H9 (cell line): ENCODE measurements at regions not wholly inside any gene's neighbourhood (a gene's known extent, or its start where the extent isn't known, plus 50 kb on each side); places are given as distances from the start of the nearest gene placed in this dataset.

Experiments used
- DNase-seq: peaks from one replicate; pipeline ENCODE4 v3.0.0-alpha.2; 2017
- H2AFZ ChIP-seq: one replicate; pipeline ENCODE4 v1.6.1; 2013; ENCODE audit warnings: mild to moderate bottlenecking, low read length, control low read depth, moderate library complexity
- H2AK5ac ChIP-seq: 2 replicates; pipeline ENCODE4 v1.6.1; 2013; ENCODE audit warnings: low read length, control low read depth, mixed read lengths; ENCODE audit not compliant: insufficient read length
- H2BK120ac ChIP-seq: one replicate; pipeline ENCODE4 v1.6.1; 2013; ENCODE audit warnings: low read depth, mild to moderate bottlenecking, low read length, control low read depth, inconsistent platforms; ENCODE audit not compliant: poor library complexity, severe bottlenecking
- H2BK12ac ChIP-seq: 2 replicates; pipeline ENCODE4 v1.6.1; 2013; ENCODE audit warnings: low read length, control low read depth, mixed read lengths, low read depth; ENCODE audit not compliant: insufficient read length
- H2BK15ac ChIP-seq: 2 replicates; pipeline ENCODE4 v1.6.1; 2013; ENCODE audit warnings: low read depth, low read length, control low read depth
- H2BK20ac ChIP-seq: one replicate; pipeline ENCODE4 v1.6.1; 2013; ENCODE audit warnings: low read depth, mild to moderate bottlenecking, low read length, control low read depth, inconsistent platforms; ENCODE audit not compliant: poor library complexity, severe bottlenecking
- H2BK5ac ChIP-seq: 2 replicates; pipeline ENCODE4 v1.6.1; 2013; ENCODE audit warnings: low read length, control low read depth, mixed read lengths; ENCODE audit not compliant: insufficient read length
- H3K14ac ChIP-seq: 2 replicates; pipeline ENCODE4 v1.6.1; 2013; ENCODE audit warnings: low read length, control low read depth; ENCODE audit not compliant: insufficient read depth
- H3K18ac ChIP-seq: 2 replicates; pipeline ENCODE4 v1.6.1; 2013; ENCODE audit warnings: low read depth, mild to moderate bottlenecking, mixed read lengths, low read length, control low read depth; ENCODE audit not compliant: insufficient read length
- H3K23ac ChIP-seq: 2 replicates; pipeline ENCODE4 v1.6.1; 2013; ENCODE audit warnings: low read length, control low read depth, mixed read lengths, low read depth; ENCODE audit not compliant: insufficient read length
- H3K23me2 ChIP-seq: 2 replicates; pipeline ENCODE4 v1.6.1; 2013; ENCODE audit warnings: low read depth, mild to moderate bottlenecking, mixed read lengths, low read length, control low read depth; ENCODE audit not compliant: insufficient read length, poor library complexity, severe bottlenecking
- H3K27ac ChIP-seq: 2 replicates; pipeline ENCODE4 v1.5.1; 2013; ENCODE audit warnings: low read length, control low read depth, mixed read lengths, low read depth; ENCODE audit not compliant: insufficient read length
- H3K27me3 ChIP-seq: 2 replicates; pipeline ENCODE4 v1.6.1; 2013; ENCODE audit warnings: low read length, control low read depth, inconsistent platforms; ENCODE audit not compliant: insufficient read depth
- H3K4ac ChIP-seq: 2 replicates; pipeline ENCODE4 v1.6.1; 2013; ENCODE audit warnings: low read depth, mild to moderate bottlenecking, control low read depth, inconsistent platforms, low read length, moderate library complexity
- H3K4me1 ChIP-seq: 2 replicates; pipeline ENCODE4 v1.6.1; 2013; ENCODE audit warnings: low read length, control low read depth, inconsistent platforms; ENCODE audit not compliant: insufficient read depth
- H3K4me2 ChIP-seq: 2 replicates; pipeline ENCODE4 v1.6.1; 2013; ENCODE audit warnings: low read length, control low read depth, mixed read lengths; ENCODE audit not compliant: insufficient read length, insufficient read depth
- H3K56ac ChIP-seq: 2 replicates; pipeline ENCODE4 v1.6.1; 2013; ENCODE audit warnings: low read depth, mild to moderate bottlenecking, mixed read lengths, low read length, control low read depth; ENCODE audit not compliant: insufficient read length
- H3K79me1 ChIP-seq: 2 replicates; pipeline ENCODE4 v1.6.1; 2013; ENCODE audit warnings: low read depth, mild to moderate bottlenecking, moderate library complexity, low read length, control low read depth, inconsistent platforms; ENCODE audit not compliant: insufficient read depth, poor library complexity, severe bottlenecking
- H3K79me2 ChIP-seq: 2 replicates; pipeline ENCODE4 v1.6.1; 2013; ENCODE audit warnings: low read length, control low read depth, inconsistent platforms; ENCODE audit not compliant: insufficient read depth
- H3K9ac ChIP-seq: 2 replicates; pipeline ENCODE4 v1.6.1; 2013; ENCODE audit warnings: low read length, control low read depth, mixed read lengths; ENCODE audit not compliant: insufficient read length; ENCODE audit errors: extremely low read depth
- H3K9me3 ChIP-seq: one replicate; pipeline ENCODE4 v1.6.1; 2013; ENCODE audit warnings: low read depth, low read length, inconsistent platforms; ENCODE audit not compliant: control insufficient read depth
- H3T11ph ChIP-seq: one replicate; pipeline ENCODE4 v1.6.1; 2013; ENCODE audit warnings: mild to moderate bottlenecking, low read length, control low read depth, inconsistent platforms
- H4K20me1 ChIP-seq: one replicate; pipeline ENCODE4 v1.6.1; 2013; ENCODE audit not compliant: control insufficient read depth, insufficient read length, insufficient read depth
- H4K5ac ChIP-seq: 2 replicates; pipeline ENCODE4 v1.6.1; 2013; ENCODE audit warnings: low read depth, mild to moderate bottlenecking, mixed read lengths, low read length, control low read depth; ENCODE audit not compliant: insufficient read length
- H4K8ac ChIP-seq: replicated peaks from 2 replicates; pipeline ENCODE4 v1.6.1; 2013; ENCODE audit warnings: low read length, control low read depth, mixed read lengths, low read depth; ENCODE audit not compliant: insufficient read length
- H4K91ac ChIP-seq: 2 replicates; pipeline ENCODE4 v1.6.1; 2013; ENCODE audit warnings: low read depth, mild to moderate bottlenecking, moderate library complexity, mixed read lengths, low read length, control low read depth; ENCODE audit not compliant: insufficient read length
- H3K27ac Mint-ChIP-seq, 3 experiments: 2 replicates in 2 of 3; 3 replicates in 1 of 3; pipeline ENCODE4 v1.8.0; 2020 to 2021; ENCODE audit warnings: mixed read lengths in 3 of 3, mild to moderate bottlenecking in 1 of 3, moderate library complexity in 1 of 3
- H3K27me3 Mint-ChIP-seq: 2 replicates; pipeline ENCODE4 v1.8.0; 2021; ENCODE audit warnings: low read depth, mild to moderate bottlenecking, moderate library complexity, mixed read lengths
- H3K36me3 Mint-ChIP-seq, 3 experiments: 2 replicates in 2 of 3; 3 replicates in 1 of 3; pipeline ENCODE4 v1.8.0; 2020 to 2021; ENCODE audit warnings: low read depth in 3 of 3, mixed read lengths in 3 of 3; ENCODE audit not compliant: insufficient read depth in 1 of 3
- H3K4me1 Mint-ChIP-seq, 2 experiments: 2 replicates each; pipeline ENCODE4 v1.8.0; 2020; ENCODE audit warnings: mixed read lengths in 2 of 2
- H3K4me3 Mint-ChIP-seq, 2 experiments: 2 replicates in 1 of 2; 3 replicates in 1 of 2; pipeline ENCODE4 v1.8.0; 2020 to 2021; ENCODE audit warnings: mild to moderate bottlenecking in 2 of 2, mixed read lengths in 2 of 2, moderate library complexity in 1 of 2
- H3K9me3 Mint-ChIP-seq, 2 experiments: 2 replicates in 1 of 2; 3 replicates in 1 of 2; pipeline ENCODE4 v1.8.0; 2020; ENCODE audit warnings: mild to moderate bottlenecking in 2 of 2, mixed read lengths in 2 of 2, moderate library complexity in 1 of 2
- WGBS: extraction: QIAGEN DNeasy Blood & Tissue Kit; methylation state at CpG from one replicate; pipeline ENCODE4 v1.1.7; 2013; ENCODE audit warnings: missing lambda C conversion rate, low lambda C conversion rate, mixed read lengths; ENCODE audit not compliant: insufficient read length; ENCODE audit errors: extremely low coverage; 5-methylcytosine and 5-hydroxymethylcytosine counted together
- TF ChIP-seq, protein P1 (sequence below): fragments of 200-600 bp; sonication (generic); conservative IDR thresholded peaks from 3 replicates; pipeline ENCODE4 v1.8.0; 2021; ENCODE audit warnings: antibody characterized with exemption, mild to moderate bottlenecking

DNA sequence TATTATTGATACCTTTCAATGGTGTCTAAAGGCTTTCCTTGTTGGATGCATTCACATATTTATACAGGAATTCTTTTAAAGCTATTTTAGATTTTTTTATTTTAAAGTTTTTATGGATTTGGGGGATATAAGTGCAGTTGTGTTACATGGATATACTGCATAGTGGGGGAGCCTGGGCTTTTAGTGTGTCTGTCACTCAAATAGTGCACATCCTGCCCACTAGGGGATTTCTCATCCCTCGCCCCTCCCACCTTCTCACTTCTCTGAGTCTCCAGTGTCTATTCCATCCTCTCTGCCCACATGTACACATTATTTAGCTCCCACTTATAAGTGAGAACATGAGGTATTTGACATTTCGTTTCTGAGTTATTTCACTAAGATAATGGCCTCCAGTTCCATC is 154.0 kb upstream of the MKI67 start:
- Histone ChIP-seq H3K23me2 (no peaks in the 10 kb centered on the region), H2BK15ac (no peak overlapping the region), H3K79me2 (no peaks in the 10 kb centered on the region), H3K56ac (no peak overlapping the region), H3K4me2 (no peak overlapping the region), H2AK5ac (no peak overlapping the region), H4K5ac (no peak overlapping the region), H3K4me1 (no peaks in the 10 kb centered on the region), H3K27me3 (no peaks in the 10 kb centered on the region; the same call in 1 of the 2 replicates), H2BK120ac (no peak overlapping the region), H3K27ac (no peak overlapping the region), H3K23ac (no peak overlapping the region), H3T11ph (no peak overlapping the region), H3K18ac (no peak overlapping the region), H4K91ac (no peak overlapping the region), H3K9ac (no peak overlapping the region), H3K4ac (no peak overlapping the region), H2BK5ac (no peak overlapping the region), H3K9me3 (no peaks in the 10 kb centered on the region), H2AFZ (no peak overlapping the region), H2BK20ac (no peak overlapping the region), H3K14ac (no peak overlapping the region), H2BK12ac (no peak overlapping the region), H4K20me1 (no peaks in the 10 kb centered on the region), H4K8ac (no peak overlapping the region), H3K79me1 (no peaks in the 10 kb centered on the region)
- no peak overlapping the region for H3K27ac Mint-ChIP-seq
- H3K4me1 Mint-ChIP-seq = peaks cover 3 to 4% of the 10 kb centered on the region in 2 experiments
- peaks cover 18% of the 10 kb centered on the region for H3K27me3 Mint-ChIP-seq
- no CpG with 5 or more reads among the region's 2 CpGs for WGBS
- no peak for DNase-seq
- no peak overlapping the region for H3K4me3 Mint-ChIP-seq
- no peaks in the 10 kb centered on the region for H3K36me3 Mint-ChIP-seq
- TF ChIP-seq, protein P1, sequence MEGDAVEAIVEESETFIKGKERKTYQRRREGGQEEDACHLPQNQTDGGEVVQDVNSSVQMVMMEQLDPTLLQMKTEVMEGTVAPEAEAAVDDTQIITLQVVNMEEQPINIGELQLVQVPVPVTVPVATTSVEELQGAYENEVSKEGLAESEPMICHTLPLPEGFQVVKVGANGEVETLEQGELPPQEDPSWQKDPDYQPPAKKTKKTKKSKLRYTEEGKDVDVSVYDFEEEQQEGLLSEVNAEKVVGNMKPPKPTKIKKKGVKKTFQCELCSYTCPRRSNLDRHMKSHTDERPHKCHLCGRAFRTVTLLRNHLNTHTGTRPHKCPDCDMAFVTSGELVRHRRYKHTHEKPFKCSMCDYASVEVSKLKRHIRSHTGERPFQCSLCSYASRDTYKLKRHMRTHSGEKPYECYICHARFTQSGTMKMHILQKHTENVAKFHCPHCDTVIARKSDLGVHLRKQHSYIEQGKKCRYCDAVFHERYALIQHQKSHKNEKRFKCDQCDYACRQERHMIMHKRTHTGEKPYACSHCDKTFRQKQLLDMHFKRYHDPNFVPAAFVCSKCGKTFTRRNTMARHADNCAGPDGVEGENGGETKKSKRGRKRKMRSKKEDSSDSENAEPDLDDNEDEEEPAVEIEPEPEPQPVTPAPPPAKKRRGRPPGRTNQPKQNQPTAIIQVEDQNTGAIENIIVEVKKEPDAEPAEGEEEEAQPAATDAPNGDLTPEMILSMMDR = 0 out of 3 replicates have a peak, but pooled peaks have one; percentile 15
- no peaks in the 10 kb centered on the region for H3K9me3 Mint-ChIP-seq
